ENCODE measurements at regions not wholly inside any gene's neighbourhood (a gene's known extent, or its start where the extent isn't known, plus 50 kb on each side); places are given as distances from the start of the nearest gene placed in this dataset.
"Not testable (repeated sequence)": the region's sequence is repeated elsewhere in the genome, so short reads cannot be mapped to it uniquely, and the experiment has no call there.

GRCh38 chr1:43021547-43022474 is 63.1 kb upstream of the SLC2A1 start:
- Histone ChIP-seq H3K4me3 (peak overlapping the region; percentile 1), H3K36me3 (no peaks in the 10 kb centered on the region), H3K27me3 (no peaks in the 10 kb centered on the region), H3K9me3 (no peaks in the 10 kb centered on the region), H3K27ac (peak overlapping the region; percentile 76), H3K4me1 (peaks cover 28% of the 10 kb centered on the region)
- WGBS: 66% methylated on average over 7 of the region's 14 CpGs
- DNase-seq (ENCODE audit: low spot score in 2 of 2): peak; percentile 82 to 86
- TF ChIP-seq POLR2A (IDR thresholded peaks at IDR 0.05) (no peak), POLR2AphosphoS5 (IDR thresholded peaks at IDR 0.05) (peak in 2 of 3 donors; percentile 36 to 70), CTCF (IDR thresholded peaks at IDR 0.05) (no peak), EP300 (IDR thresholded peaks at IDR 0.05) (no peak)

- no peak for TF ChIP-seq CTCF (IDR thresholded peaks at IDR 0.05)
- no peak for TF ChIP-seq POLR2AphosphoS5 (IDR thresholded peaks at IDR 0.05)
- no peak for TF ChIP-seq POLR2A (IDR thresholded peaks at IDR 0.05)
- TF ChIP-seq EP300 (IDR thresholded peaks at IDR 0.05): no peak
- 88% methylated on average over 3 of the region's 3 CpGs for whole genome bisulfite sequencing
- no peak for DNase-seq (ENCODE audit: low spot score in 2 of 2)
- H3K9me3 ChIP-seq: no peaks in the 10 kb centered on the region
- H3K27ac ChIP-seq: no peak overlapping the region
- H3K4me3 ChIP-seq: no peak overlapping the region
- peaks cover 33% of the 10 kb centered on the region for H3K4me1 ChIP-seq
- H3K27me3 ChIP-seq: no peaks in the 10 kb centered on the region
- H3K36me3 ChIP-seq: no peaks in the 10 kb centered on the region
These were observed 60.6 kb upstream of the SLC2A1 start for GRCh38 chr1:43019226-43019625.

GRCh38 chr1:43018121-43018520 is 59.5 kb upstream of the SLC2A1 start:
- 95% methylated on average over 3 of the region's 3 CpGs for WGBS
- DNase-seq (ENCODE audit: low spot score in 2 of 2): no peak
- peaks cover 32% of the 10 kb centered on the region for H3K4me1 ChIP-seq
- no peaks in the 10 kb centered on the region for H3K27me3 ChIP-seq
- no peak overlapping the region for H3K4me3 ChIP-seq
- TF ChIP-seq POLR2A (IDR thresholded peaks at IDR 0.05) (no peak), POLR2AphosphoS5 (IDR thresholded peaks at IDR 0.05) (no peak), EP300 (IDR thresholded peaks at IDR 0.05) (no peak), CTCF (IDR thresholded peaks at IDR 0.05) (no peak)
- H3K27ac ChIP-seq: no peak overlapping the region
- no peaks in the 10 kb centered on the region for H3K36me3 ChIP-seq
- H3K9me3 ChIP-seq: no peaks in the 10 kb centered on the region

GRCh38 chr1:43015269-43015668 is 56.6 kb upstream of the SLC2A1 start:
- H3K27ac ChIP-seq: no peak overlapping the region
- no peak for DNase-seq (ENCODE audit: low spot score in 2 of 2)
- TF ChIP-seq POLR2AphosphoS5 (IDR thresholded peaks at IDR 0.05): no peak
- no peak for TF ChIP-seq EP300 (IDR thresholded peaks at IDR 0.05)
- TF ChIP-seq POLR2A (IDR thresholded peaks at IDR 0.05): no peak
- TF ChIP-seq CTCF (IDR thresholded peaks at IDR 0.05): no peak
- no peaks in the 10 kb centered on the region for H3K27me3 ChIP-seq
- no peak overlapping the region for H3K4me3 ChIP-seq
- 41% methylated on average over 3 of the region's 3 CpGs for WGBS
- H3K9me3 ChIP-seq: no peaks in the 10 kb centered on the region
- peaks cover 14% of the 10 kb centered on the region for H3K4me1 ChIP-seq
- H3K36me3 ChIP-seq: no peaks in the 10 kb centered on the region

- H3K27me3 ChIP-seq; H3K4me1 ChIP-seq; H3K9me3 ChIP-seq; H3K27ac ChIP-seq; H3K36me3 ChIP-seq; DNase-seq (ENCODE audit: low spot score in 2 of 2); H3K4me3 ChIP-seq: not testable (repeated sequence)
- 87% methylated on average over 10 of the region's 10 CpGs for WGBS
These were observed 55.9 kb upstream of the SLC2A1 start for GRCh38 chr1:43014579-43014978.

Measured in suprapubic skin (tissue), 4 donors.